Keratinocyte (primary cell): ENCODE measurements at regions not wholly inside any gene's neighbourhood (a gene's known extent, or its start where the extent isn't known, plus 50 kb on each side); places are given as distances from the start of the nearest gene placed in this dataset.

ENCODE experiments used
- DNase-seq: peaks from one replicate; pipeline ENCODE4 v3.0.0-alpha.2; 2011; ENCODE audit warnings: low read depth, missing footprints, low spot score
- FAIRE-seq: peaks from 2 replicates; lab custom pipeline; 2011; peaks lifted over from hg19 to GRCh38; lab: Jason Lieb, UNC
- H2AFZ ChIP-seq: 2 replicates; pipeline ENCODE4 v1.6.0; 2012; ENCODE audit warnings: low read length, control low read depth, inconsistent platforms; ENCODE audit not compliant: control insufficient read depth
- H3K27ac ChIP-seq: 2 replicates; pipeline ENCODE4 v1.5.1; 2011; ENCODE audit warnings: low read length; ENCODE audit not compliant: control insufficient read depth, insufficient read depth
- H3K27me3 ChIP-seq: 3 replicates; pipeline ENCODE4 v1.6.0; 2011; ENCODE audit warnings: low read length; ENCODE audit not compliant: control insufficient read depth, insufficient read depth; ENCODE audit errors: extremely low read depth
- H3K36me3 ChIP-seq, 2 experiments: 2 replicates in 1 of 2; 3 replicates in 1 of 2; pipeline ENCODE4 v1.5.1; 2011; ENCODE audit warnings: low read length in 2 of 2, mild to moderate bottlenecking in 1 of 2; ENCODE audit not compliant: control insufficient read depth in 2 of 2, insufficient read depth in 2 of 2; ENCODE audit errors: extremely low read depth in 1 of 2
- H3K4me1 ChIP-seq: 3 replicates; pipeline ENCODE4 v1.5.1; 2011; ENCODE audit warnings: low read length; ENCODE audit not compliant: control insufficient read depth, insufficient read depth; ENCODE audit errors: extremely low read depth
- H3K4me2 ChIP-seq: 3 replicates; pipeline ENCODE4 v1.6.0; 2011; ENCODE audit warnings: low read depth, low read length; ENCODE audit not compliant: control insufficient read depth, insufficient read depth; ENCODE audit errors: extremely low read depth
- H3K4me3 ChIP-seq, 3 experiments: fragments of 200-600 bp in 1 of 3; sonication (generic) in 1 of 3; 2 replicates in 2 of 3; 3 replicates in 1 of 3; pipeline ENCODE4 v1.5.1; 2011 to 2016; ENCODE audit warnings: low read length in 3 of 3, mild to moderate bottlenecking in 3 of 3, control low read depth in 2 of 3, inconsistent platforms in 1 of 3, low read depth in 1 of 3, mixed read lengths in 1 of 3, mixed run types in 1 of 3, moderate library complexity in 1 of 3; ENCODE audit not compliant: control insufficient read depth in 2 of 3, insufficient read depth in 2 of 3; ENCODE audit errors: extremely low read depth in 1 of 3
- H3K79me2 ChIP-seq: 2 replicates; pipeline ENCODE4 v1.6.0; 2012; ENCODE audit warnings: low read length; ENCODE audit not compliant: control insufficient read depth, insufficient read depth
- H3K9ac ChIP-seq: 3 replicates; pipeline ENCODE4 v1.6.0; 2011; ENCODE audit warnings: low read length; ENCODE audit not compliant: control insufficient read depth, insufficient read depth; ENCODE audit errors: extremely low read depth
- H3K9me1 ChIP-seq: 3 replicates; pipeline ENCODE4 v1.6.0; 2011; ENCODE audit warnings: low read length; ENCODE audit not compliant: control insufficient read depth, insufficient read depth; ENCODE audit errors: extremely low read depth
- H3K9me3 ChIP-seq: 2 replicates; pipeline ENCODE4 v1.5.1; 2012; ENCODE audit warnings: low read depth, low read length; ENCODE audit not compliant: control insufficient read depth
- H4K20me1 ChIP-seq: 3 replicates; pipeline ENCODE4 v1.6.0; 2011; ENCODE audit warnings: low read length; ENCODE audit not compliant: control insufficient read depth, insufficient read depth; ENCODE audit errors: extremely low read depth
- EZH2 ChIP-seq: IDR thresholded peaks from one replicate; pipeline ENCODE4 v1.6.1; 2012; ENCODE audit warnings: inconsistent platforms, mild to moderate bottlenecking, low read length, moderate library complexity
- dilution Hi-C: fragments of 300-500 bp; cut with MboI; formaldehyde crosslinking; loops from one replicate; pipeline ENCODE4 v1.7.0; 2020; ENCODE audit warnings: low sequenced_read_pairs; ENCODE audit not compliant: extremely low pct_ligation_motif_present
- TF ChIP-seq, protein P1 (sequence below), 3 experiments: IDR thresholded peaks in 1 of 3; conservative IDR thresholded peaks in 1 of 3; optimal IDR thresholded peaks in 1 of 3; 2 replicates in 2 of 3; 3 replicates in 1 of 3; pipeline versions ENCODE3 to v1.5.1; 2011; ENCODE audit warnings: low read length in 3 of 3, mild to moderate bottlenecking in 3 of 3, moderate library complexity in 2 of 3, control low read depth in 1 of 3, inconsistent platforms in 1 of 3; ENCODE audit not compliant: insufficient read depth in 2 of 3; ENCODE audit errors: extremely low read depth in 1 of 3

DNA sequence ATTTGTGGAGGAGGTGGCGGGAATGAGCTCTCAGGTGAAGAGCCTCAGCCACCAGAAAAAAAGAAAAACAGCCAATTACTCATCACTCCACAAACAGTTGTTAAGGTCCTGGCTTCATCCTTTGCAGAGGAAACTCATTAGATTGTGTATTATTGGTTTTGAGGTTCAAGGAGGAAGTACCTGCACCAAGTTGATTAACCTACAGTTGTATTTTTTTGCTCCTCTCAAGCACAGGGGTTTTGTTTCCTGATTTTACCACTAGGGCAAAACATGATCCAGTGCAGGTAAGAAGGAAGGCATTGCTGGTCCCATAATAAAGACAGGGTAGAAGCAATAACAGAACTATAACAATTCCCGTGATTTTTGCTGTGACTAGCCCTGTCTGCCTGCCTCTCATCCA lies 84.0 kb upstream of the QRFPR start:
- Histone ChIP-seq H3K27me3 (no peaks in the 10 kb centered on the region), H3K4me2 (no peak overlapping the region), H3K4me3 (no peak overlapping the region), H3K36me3 (no peaks in the 10 kb centered on the region), H3K9me3 (no peaks in the 10 kb centered on the region), H2AFZ (no peak overlapping the region), H3K79me2 (no peaks in the 10 kb centered on the region), H3K4me1 (no peaks in the 10 kb centered on the region), H3K9me1 (no peaks in the 10 kb centered on the region), H3K9ac (no peak overlapping the region), H3K27ac (no peak overlapping the region), H4K20me1 (no peaks in the 10 kb centered on the region)
- dilution Hi-C loops, result no loop called here
- DNase-seq, result no peak
- FAIRE-seq, result no peak
- no peak for TF ChIP-seq EZH2
- TF ChIP-seq, protein P1, sequence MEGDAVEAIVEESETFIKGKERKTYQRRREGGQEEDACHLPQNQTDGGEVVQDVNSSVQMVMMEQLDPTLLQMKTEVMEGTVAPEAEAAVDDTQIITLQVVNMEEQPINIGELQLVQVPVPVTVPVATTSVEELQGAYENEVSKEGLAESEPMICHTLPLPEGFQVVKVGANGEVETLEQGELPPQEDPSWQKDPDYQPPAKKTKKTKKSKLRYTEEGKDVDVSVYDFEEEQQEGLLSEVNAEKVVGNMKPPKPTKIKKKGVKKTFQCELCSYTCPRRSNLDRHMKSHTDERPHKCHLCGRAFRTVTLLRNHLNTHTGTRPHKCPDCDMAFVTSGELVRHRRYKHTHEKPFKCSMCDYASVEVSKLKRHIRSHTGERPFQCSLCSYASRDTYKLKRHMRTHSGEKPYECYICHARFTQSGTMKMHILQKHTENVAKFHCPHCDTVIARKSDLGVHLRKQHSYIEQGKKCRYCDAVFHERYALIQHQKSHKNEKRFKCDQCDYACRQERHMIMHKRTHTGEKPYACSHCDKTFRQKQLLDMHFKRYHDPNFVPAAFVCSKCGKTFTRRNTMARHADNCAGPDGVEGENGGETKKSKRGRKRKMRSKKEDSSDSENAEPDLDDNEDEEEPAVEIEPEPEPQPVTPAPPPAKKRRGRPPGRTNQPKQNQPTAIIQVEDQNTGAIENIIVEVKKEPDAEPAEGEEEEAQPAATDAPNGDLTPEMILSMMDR (optimal IDR thresholded peaks at IDR 0.05 in 1 of 3, IDR thresholded peaks at IDR 0.05 in 1 of 3, conservative IDR thresholded peaks at IDR 0.05 in 1 of 3; ENCODE audit: extremely low read depth in 1 of 3, insufficient read depth in 2 of 3, low read length in 3 of 3), result peak in 2 of 3 experiments; percentile 7 to 23

DNA sequence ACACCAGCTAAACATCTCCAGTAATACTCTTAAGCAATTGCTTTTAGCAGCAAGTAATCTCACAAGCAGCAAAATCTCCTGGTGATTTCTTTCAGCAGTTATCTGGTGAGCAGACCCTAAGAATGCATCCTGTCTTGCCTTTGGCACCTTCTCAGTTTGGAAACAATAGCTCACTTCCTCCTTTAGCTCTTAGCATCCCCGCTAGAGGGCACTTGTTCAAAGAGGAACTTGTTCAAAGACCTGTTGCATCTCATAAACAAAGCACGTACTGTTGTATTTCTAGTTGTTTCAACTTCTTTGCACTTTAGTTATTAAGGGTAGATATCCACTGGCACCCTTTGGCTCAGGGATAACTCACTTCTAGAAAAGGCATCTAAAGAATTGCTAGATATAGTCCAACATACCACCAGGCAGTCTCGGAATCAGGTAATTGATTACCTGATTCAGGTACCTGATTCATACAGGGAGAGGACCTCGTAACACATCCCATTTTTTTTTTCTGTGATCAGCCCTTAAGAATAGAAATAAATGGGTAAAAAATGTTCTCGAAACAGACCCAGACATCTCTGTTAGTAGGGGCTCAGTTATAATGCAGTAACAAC lies 81.9 kb upstream of the QRFPR start:
- Histone ChIP-seq H3K4me2 (no peak overlapping the region), H3K4me3 (no peak overlapping the region), H3K27me3 (no peaks in the 10 kb centered on the region), H3K4me1 (no peaks in the 10 kb centered on the region), H3K36me3 (no peaks in the 10 kb centered on the region), H3K9me1 (no peaks in the 10 kb centered on the region), H4K20me1 (no peaks in the 10 kb centered on the region), H3K9me3 (no peaks in the 10 kb centered on the region), H3K27ac (no peak overlapping the region), H2AFZ (no peak overlapping the region), H3K9ac (no peak overlapping the region), H3K79me2 (no peaks in the 10 kb centered on the region)
- dilution Hi-C loops, result no loop called here
- FAIRE-seq (peak; percentile 90), DNase-seq (peak; percentile 21)
- TF ChIP-seq, protein P1 (optimal IDR thresholded peaks at IDR 0.05 in 1 of 3, IDR thresholded peaks at IDR 0.05 in 1 of 3, conservative IDR thresholded peaks at IDR 0.05 in 1 of 3; ENCODE audit: extremely low read depth in 1 of 3, insufficient read depth in 2 of 3, low read length in 3 of 3), result peak; percentile 63 to 78 (median 71)
- TF ChIP-seq EZH2, result no peak
